RWPE2 (cell line): ENCODE measurements at regions not wholly inside any gene's neighbourhood (a gene's known extent, or its start where the extent isn't known, plus 50 kb on each side); places are given as distances from the start of the nearest gene placed in this dataset.

ENCODE experiments used
- ATAC-seq: fragments of 200-7000 bp; cut with Tn5 transposase; 3 replicates; pipeline ENCODE4 v1.9.1; 2021; ENCODE audit warnings: low read depth
- DNase-seq: peaks from one replicate; pipeline ENCODE4 v3.0.0-alpha.2; 2020; ENCODE audit warnings: low spot score
- H3K27ac ChIP-seq: fragments of 450-650 bp; 2 replicates; pipeline ENCODE4 v1.5.1; 2017; ENCODE audit warnings: mild to moderate bottlenecking; ENCODE audit not compliant: poor library complexity, severe bottlenecking
- H3K27me3 ChIP-seq: fragments of 250-450 bp; sonication (Bioruptor Pico); 2 replicates; pipeline ENCODE4 v1.5.1; 2021; ENCODE audit warnings: mild to moderate bottlenecking, moderate library complexity; ENCODE audit not compliant: insufficient read depth, poor library complexity, severe bottlenecking
- H3K36me3 ChIP-seq: fragments of 250-450 bp; sonication (Bioruptor Pico); 2 replicates; pipeline ENCODE4 v1.5.1; 2020; ENCODE audit warnings: low read depth, mild to moderate bottlenecking, moderate library complexity
- H3K4me1 ChIP-seq: fragments of 250-450 bp; sonication (Bioruptor Pico); 2 replicates; pipeline ENCODE4 v1.5.1; 2021; ENCODE audit warnings: mild to moderate bottlenecking, moderate library complexity; ENCODE audit not compliant: insufficient read depth, poor library complexity, severe bottlenecking
- H3K4me3 ChIP-seq: fragments of 250-450 bp; sonication (Bioruptor Pico); 2 replicates; pipeline ENCODE4 v1.5.1; 2021; ENCODE audit warnings: mild to moderate bottlenecking, moderate library complexity; ENCODE audit not compliant: severe bottlenecking
- H3K9me3 ChIP-seq: fragments of 250-450 bp; sonication (Bioruptor Pico); 2 replicates; pipeline ENCODE4 v1.5.1; 2021; ENCODE audit warnings: mild to moderate bottlenecking, moderate library complexity; ENCODE audit not compliant: severe bottlenecking
- TF ChIP-seq, protein P1 (sequence below): fragments of 450-650 bp; IDR thresholded peaks from one replicate; pipeline ENCODE4 v1.5.1; 2017; ENCODE audit warnings: mild to moderate bottlenecking, moderate library complexity; ENCODE audit not compliant: poor library complexity, severe bottlenecking

DNA sequence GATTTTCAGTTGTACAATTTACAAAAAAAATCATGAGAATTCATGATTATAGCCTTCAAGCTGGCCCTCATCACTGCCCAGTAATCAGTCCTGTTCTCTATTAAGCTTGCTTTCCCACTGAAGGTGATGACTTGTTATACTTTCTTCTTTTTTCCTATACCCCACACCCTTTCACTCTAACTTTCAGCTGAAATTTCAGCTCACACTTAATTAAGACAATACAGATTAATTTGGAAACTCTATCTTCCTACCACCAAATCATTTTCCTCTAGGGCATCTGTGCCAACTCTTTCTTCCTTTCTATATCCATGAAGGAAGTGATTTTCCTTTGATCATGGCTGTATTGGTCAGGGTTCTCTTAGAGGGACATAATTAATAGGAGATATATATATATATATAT is 449.9 kb downstream of the CD109 start:
- H3K36me3 ChIP-seq = no peaks in the 10 kb centered on the region
- no peaks in the 10 kb centered on the region for H3K27me3 ChIP-seq

DNA sequence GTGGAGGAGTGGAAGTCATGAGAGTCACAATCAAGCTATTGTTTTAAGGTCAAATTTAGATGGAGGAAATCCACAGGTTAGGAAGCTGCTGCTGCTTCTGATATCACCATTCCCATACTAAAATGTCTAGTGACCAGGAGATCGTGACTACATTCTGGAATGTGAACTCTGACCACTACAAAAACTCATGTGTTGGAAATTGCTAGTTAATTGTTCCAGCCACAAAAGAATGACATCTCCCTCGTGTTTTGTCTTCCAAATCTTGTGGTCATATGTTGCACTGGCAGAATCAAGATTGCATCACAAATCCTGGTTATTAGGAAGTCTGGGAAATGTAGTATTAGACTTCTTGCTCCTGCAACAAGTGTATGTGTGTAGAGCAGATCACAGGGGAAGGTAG is 441.9 kb downstream of the CD109 start:
- no peak overlapping the region for H3K27ac ChIP-seq
- no peak overlapping the region for H3K4me3 ChIP-seq
- TF ChIP-seq, protein P1, sequence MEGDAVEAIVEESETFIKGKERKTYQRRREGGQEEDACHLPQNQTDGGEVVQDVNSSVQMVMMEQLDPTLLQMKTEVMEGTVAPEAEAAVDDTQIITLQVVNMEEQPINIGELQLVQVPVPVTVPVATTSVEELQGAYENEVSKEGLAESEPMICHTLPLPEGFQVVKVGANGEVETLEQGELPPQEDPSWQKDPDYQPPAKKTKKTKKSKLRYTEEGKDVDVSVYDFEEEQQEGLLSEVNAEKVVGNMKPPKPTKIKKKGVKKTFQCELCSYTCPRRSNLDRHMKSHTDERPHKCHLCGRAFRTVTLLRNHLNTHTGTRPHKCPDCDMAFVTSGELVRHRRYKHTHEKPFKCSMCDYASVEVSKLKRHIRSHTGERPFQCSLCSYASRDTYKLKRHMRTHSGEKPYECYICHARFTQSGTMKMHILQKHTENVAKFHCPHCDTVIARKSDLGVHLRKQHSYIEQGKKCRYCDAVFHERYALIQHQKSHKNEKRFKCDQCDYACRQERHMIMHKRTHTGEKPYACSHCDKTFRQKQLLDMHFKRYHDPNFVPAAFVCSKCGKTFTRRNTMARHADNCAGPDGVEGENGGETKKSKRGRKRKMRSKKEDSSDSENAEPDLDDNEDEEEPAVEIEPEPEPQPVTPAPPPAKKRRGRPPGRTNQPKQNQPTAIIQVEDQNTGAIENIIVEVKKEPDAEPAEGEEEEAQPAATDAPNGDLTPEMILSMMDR = no peak
- no peaks in the 10 kb centered on the region for H3K27me3 ChIP-seq
- no peaks in the 10 kb centered on the region for H3K9me3 ChIP-seq
- DNase-seq (no peak), ATAC-seq (no peak)
- H3K4me1 ChIP-seq = no peaks in the 10 kb centered on the region
- H3K36me3 ChIP-seq = no peaks in the 10 kb centered on the region

More for the DNA sequence above, 449.9 kb downstream of the CD109 start:
- H3K27ac ChIP-seq = no peak overlapping the region
- TF ChIP-seq, protein P1 = no peak
- H3K9me3 ChIP-seq = no peaks in the 10 kb centered on the region
- ATAC-seq (no peak), DNase-seq (no peak)
- no peaks in the 10 kb centered on the region for H3K4me1 ChIP-seq
- no peak overlapping the region for H3K4me3 ChIP-seq

DNA sequence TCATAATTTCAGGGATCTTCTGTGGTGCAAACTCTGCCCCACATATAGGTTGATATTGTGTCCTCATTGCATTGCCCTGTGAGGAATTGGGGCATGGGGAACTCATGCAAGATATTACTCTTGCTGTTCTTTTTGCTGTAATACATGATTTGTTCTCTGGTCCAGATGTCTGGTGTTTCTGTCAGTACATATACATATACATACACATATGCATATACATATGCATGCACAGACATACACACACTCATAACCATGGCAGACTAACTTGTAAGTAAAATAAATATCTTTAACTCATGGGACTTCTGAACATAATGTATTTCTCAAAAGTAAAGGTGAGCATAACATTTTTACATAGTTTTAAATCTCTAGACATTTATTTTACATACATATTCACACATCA is 438.3 kb downstream of the CD109 start:
- ATAC-seq (no peak), DNase-seq (no peak)
- Histone ChIP-seq H3K27ac (no peak overlapping the region), H3K36me3 (no peaks in the 10 kb centered on the region), H3K4me3 (no peak overlapping the region), H3K4me1 (no peaks in the 10 kb centered on the region), H3K27me3 (no peaks in the 10 kb centered on the region), H3K9me3 (no peaks in the 10 kb centered on the region)
- TF ChIP-seq, protein P1 = no peak

DNA sequence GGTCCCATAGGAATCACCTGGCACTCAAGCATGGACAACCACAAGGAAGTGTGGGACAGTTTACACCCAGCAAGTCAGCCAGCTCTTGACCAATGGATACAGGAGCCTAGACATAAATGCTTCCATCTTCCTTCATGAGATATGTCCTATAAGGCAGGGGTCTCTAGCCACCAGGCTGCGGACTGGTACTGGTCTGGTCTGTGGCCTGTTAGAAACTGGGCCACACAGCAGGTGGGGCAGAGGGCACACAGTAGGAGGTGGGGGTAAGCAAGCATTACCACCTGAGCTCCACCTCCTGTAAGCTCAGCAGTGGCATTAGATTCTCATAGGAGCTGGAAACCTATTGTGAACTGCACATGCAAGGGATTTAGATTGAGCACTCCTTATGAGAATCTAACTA is 437.1 kb downstream of the CD109 start:
- no peaks in the 10 kb centered on the region for H3K36me3 ChIP-seq
- TF ChIP-seq, protein P1 = no peak
- H3K4me3 ChIP-seq = no peak overlapping the region
- no peaks in the 10 kb centered on the region for H3K4me1 ChIP-seq
- DNase-seq (no peak), ATAC-seq (no peak)
- peaks cover 12% of the 10 kb centered on the region for H3K27me3 ChIP-seq
- H3K27ac ChIP-seq = no peak overlapping the region
- no peaks in the 10 kb centered on the region for H3K9me3 ChIP-seq

DNA sequence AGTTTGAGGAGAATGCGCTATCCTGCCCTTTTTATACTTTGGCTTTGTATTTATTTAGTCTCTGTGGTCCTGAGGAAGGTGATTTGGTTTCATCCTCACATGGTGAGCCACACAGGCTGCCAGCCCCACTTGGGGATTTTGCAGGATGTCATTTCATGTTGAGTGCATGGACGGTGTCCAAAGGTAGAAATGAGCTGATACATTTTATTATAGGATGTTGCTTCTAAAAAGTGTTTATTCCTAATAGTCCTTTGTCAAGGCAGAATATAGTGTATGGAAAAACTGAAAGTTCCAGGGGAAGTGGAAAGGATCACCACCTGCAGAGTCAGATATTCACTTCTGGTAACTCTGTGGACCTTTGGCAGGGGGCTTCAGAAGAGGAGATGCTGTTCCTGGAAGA is 434.6 kb downstream of the CD109 start:
- H3K27me3 ChIP-seq = peaks cover 19% of the 10 kb centered on the region
- no peak overlapping the region for H3K4me3 ChIP-seq
- H3K9me3 ChIP-seq = no peaks in the 10 kb centered on the region
- H3K27ac ChIP-seq = no peak overlapping the region
- TF ChIP-seq, protein P1 = no peak
- ATAC-seq = no peak
- DNase-seq = no peak
- H3K36me3 ChIP-seq = no peaks in the 10 kb centered on the region
- no peaks in the 10 kb centered on the region for H3K4me1 ChIP-seq
